Kidney (tissue), 13 donors: ENCODE measurements at regions not wholly inside any gene's neighbourhood (a gene's known extent, or its start where the extent isn't known, plus 50 kb on each side); places are given as distances from the start of the nearest gene placed in this dataset.

Experiments used
- DNase-seq, 5 donors: peaks; one replicate each; pipeline ENCODE4 v3.0.0-alpha.2; 2013 to 2020
- FAIRE-seq: peaks from 2 replicates; lab custom pipeline; 2012; peaks lifted over from hg19 to GRCh38; lab: Jason Lieb, UNC
- H3K27ac ChIP-seq, 2 donors: one replicate each; pipeline ENCODE4 v1.7.0; 2013; ENCODE audit warnings: low read depth in 2 of 2, low read length in 2 of 2, inconsistent platforms in 1 of 2
- H3K27me3 ChIP-seq: one replicate; pipeline ENCODE4 v1.7.1; 2013; ENCODE audit warnings: low read length, inconsistent platforms; ENCODE audit not compliant: control insufficient read depth, insufficient read depth
- H3K36me3 ChIP-seq, 3 donors: one replicate each; pipeline versions ENCODE4 v1.7.0 to v1.7.1; 2013; ENCODE audit warnings: low read length in 3 of 3, control low read depth in 1 of 3, inconsistent platforms in 1 of 3; ENCODE audit not compliant: insufficient read depth in 3 of 3, control insufficient read depth in 2 of 3
- H3K4me1 ChIP-seq, 3 donors: one replicate each; pipeline versions ENCODE4 v1.7.0 to v1.7.1; 2013; ENCODE audit warnings: low read length in 3 of 3, inconsistent platforms in 1 of 3, low read depth in 1 of 3; ENCODE audit not compliant: control insufficient read depth in 2 of 3, insufficient read depth in 2 of 3
- H3K4me3 ChIP-seq, 3 donors: one replicate each; pipeline versions ENCODE4 v1.7.0 to v1.8.1; 2013; ENCODE audit warnings: low read length in 3 of 3, control low read depth in 1 of 3, inconsistent platforms in 1 of 3
- H3K9ac ChIP-seq, 3 donors: one replicate each; pipeline versions ENCODE4 v1.7.0 to v1.7.1; 2013; ENCODE audit warnings: low read length in 3 of 3, control low read depth in 1 of 3, inconsistent platforms in 1 of 3
- H3K9me3 ChIP-seq, 3 donors: one replicate each; pipeline versions ENCODE4 v1.7.0 to v1.7.1; 2013; ENCODE audit warnings: low read length in 3 of 3, control low read depth in 1 of 3, inconsistent platforms in 1 of 3; ENCODE audit not compliant: control insufficient read depth in 2 of 3, insufficient read depth in 1 of 3
- intact Hi-C: fragments of 100-400 bp; cut with DNase I; formaldehyde crosslinking; loops from one replicate; pipeline ENCODE4 v1.11.1; 2022
- TF ChIP-seq, protein P1 (sequence below): IDR thresholded peaks from 3 replicates; pipeline ENCODE4 v1.5.1; 2012; ENCODE audit warnings: mild to moderate bottlenecking, moderate library complexity, borderline replicate concordance; ENCODE audit not compliant: insufficient read depth; ENCODE audit errors: extremely low read depth
- donor health status: control.
- donor health status: control.
- donor health status: control.
- donor health status: control.
- donor health status: control.
- donor health status: DM: yes; HTN: yes; CAD: no.
- donor health status: Normal renal cell carcinoma (clear cell type).

GRCh38 chr12:58342736-58343135 lies 401.4 kb downstream of the ATP23 start:
- no peak overlapping the region for H3K9ac ChIP-seq
- DNase-seq (no peak), FAIRE-seq (no peak)
- no peak overlapping the region for H3K4me3 ChIP-seq
- no peaks in the 10 kb centered on the region for H3K36me3 ChIP-seq
- no peak overlapping the region for H3K27ac ChIP-seq
- TF ChIP-seq, protein P1, sequence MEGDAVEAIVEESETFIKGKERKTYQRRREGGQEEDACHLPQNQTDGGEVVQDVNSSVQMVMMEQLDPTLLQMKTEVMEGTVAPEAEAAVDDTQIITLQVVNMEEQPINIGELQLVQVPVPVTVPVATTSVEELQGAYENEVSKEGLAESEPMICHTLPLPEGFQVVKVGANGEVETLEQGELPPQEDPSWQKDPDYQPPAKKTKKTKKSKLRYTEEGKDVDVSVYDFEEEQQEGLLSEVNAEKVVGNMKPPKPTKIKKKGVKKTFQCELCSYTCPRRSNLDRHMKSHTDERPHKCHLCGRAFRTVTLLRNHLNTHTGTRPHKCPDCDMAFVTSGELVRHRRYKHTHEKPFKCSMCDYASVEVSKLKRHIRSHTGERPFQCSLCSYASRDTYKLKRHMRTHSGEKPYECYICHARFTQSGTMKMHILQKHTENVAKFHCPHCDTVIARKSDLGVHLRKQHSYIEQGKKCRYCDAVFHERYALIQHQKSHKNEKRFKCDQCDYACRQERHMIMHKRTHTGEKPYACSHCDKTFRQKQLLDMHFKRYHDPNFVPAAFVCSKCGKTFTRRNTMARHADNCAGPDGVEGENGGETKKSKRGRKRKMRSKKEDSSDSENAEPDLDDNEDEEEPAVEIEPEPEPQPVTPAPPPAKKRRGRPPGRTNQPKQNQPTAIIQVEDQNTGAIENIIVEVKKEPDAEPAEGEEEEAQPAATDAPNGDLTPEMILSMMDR: no peak
- no peaks in the 10 kb centered on the region for H3K27me3 ChIP-seq
- H3K9me3 ChIP-seq: no peaks in the 10 kb centered on the region
- intact Hi-C loops: no loop called here
- peaks cover 0 to 2% (median 0%) of the 10 kb centered on the region in 3 donors for H3K4me1 ChIP-seq

DNA sequence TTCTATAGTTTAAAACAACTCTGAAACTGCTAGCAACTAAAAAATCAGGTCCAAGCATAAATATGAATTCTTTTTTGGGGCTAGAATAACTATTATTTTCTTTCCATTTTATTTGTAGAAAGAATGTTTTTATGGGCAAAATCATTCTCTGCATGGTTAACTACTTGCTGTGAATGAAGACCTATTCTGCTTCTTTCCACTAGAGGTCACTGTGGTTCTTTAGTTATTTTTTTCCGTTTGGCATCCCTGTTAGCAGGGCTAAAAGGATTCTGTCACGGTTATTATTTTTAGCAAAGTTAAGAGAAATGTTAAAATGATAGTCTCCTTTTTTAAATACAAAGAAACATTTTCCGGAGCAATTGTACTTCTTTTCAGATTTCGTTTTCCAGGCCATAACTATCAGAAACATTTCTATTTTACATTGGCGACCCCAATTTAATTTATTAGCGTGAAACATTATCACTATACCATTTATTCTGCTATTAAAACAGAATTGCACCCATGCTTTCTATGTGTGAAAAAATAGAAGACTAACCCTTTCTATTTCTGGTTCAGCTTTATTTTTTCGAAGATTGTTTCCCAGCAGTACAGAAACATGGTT lies 404.8 kb downstream of the ATP23 start:
- H3K27ac ChIP-seq: no peak overlapping the region

DNA sequence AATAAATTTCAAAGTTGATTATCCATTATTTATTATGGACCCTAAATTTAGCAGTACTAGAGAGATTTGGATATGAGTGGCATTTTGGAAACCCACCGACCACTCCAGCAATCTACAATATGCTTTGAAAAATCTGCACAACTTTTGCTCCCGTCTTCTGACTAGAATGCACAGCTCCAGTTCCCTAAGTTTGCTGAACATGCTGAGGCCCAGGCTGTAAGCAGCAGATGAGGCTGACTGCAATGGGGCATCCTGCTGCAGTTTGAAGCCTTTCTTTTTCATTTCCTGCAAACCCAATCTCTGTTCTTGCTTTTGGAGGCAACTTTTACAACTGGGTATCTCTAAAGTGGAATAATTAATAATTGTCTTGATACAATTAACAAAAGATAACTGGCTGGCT lies 405.8 kb downstream of the ATP23 start:
- no peak for FAIRE-seq

More for the DNA sequence above, 404.8 kb downstream of the ATP23 start:
- intact Hi-C loops: no loop called here
- no peaks in the 10 kb centered on the region for H3K27me3 ChIP-seq
- no peaks in the 10 kb centered on the region for H3K9me3 ChIP-seq
- no peak overlapping the region for H3K4me3 ChIP-seq
- TF ChIP-seq, protein P1: peak; percentile 76
- H3K36me3 ChIP-seq: no peaks in the 10 kb centered on the region
- peaks cover 0 to 2% (median 0%) of the 10 kb centered on the region in 3 donors for H3K4me1 ChIP-seq
- FAIRE-seq: peak; percentile 98
- peak in 2 of 5 donors; percentile 60 to 74 for DNase-seq
- H3K9ac ChIP-seq: no peak overlapping the region

More for the DNA sequence above, 405.8 kb downstream of the ATP23 start:
- TF ChIP-seq, protein P1: no peak
- Histone ChIP-seq H3K9ac (no peak overlapping the region), H3K4me1 (no peaks in the 10 kb centered on the region), H3K4me3 (no peak overlapping the region), H3K27ac (no peak overlapping the region), H3K27me3 (no peaks in the 10 kb centered on the region), H3K36me3 (no peaks in the 10 kb centered on the region), H3K9me3 (no peaks in the 10 kb centered on the region)
- DNase-seq: no peak
- intact Hi-C loops: no loop called here
